K562 (cell line): ENCODE measurements at regions not wholly inside any gene's neighbourhood (a gene's known extent, or its start where the extent isn't known, plus 50 kb on each side); places are given as distances from the start of the nearest gene placed in this dataset.

Experiments
- CTCF ChIP-seq, 3 experiments: IDR thresholded peaks in 2 of 3; conservative IDR thresholded peaks in 1 of 3; 2 replicates each; pipeline ENCODE4 v1.5.1; 2011 to 2012; ENCODE audit warnings: low read length in 3 of 3, mild to moderate bottlenecking in 3 of 3, control low read depth in 2 of 3, improper control_type of control experiment in 1 of 3, inconsistent platforms in 1 of 3, low read depth in 1 of 3, mixed read lengths in 1 of 3, moderate library complexity in 1 of 3; ENCODE audit not compliant: insufficient read depth in 2 of 3
- IRF2 ChIP-seq: sonication (generic); formaldehyde crosslinking; IDR thresholded peaks from 2 replicates; pipeline ENCODE4 v1.8.1; 2022; ENCODE audit warnings: mild to moderate bottlenecking, missing genetic modification reagents
- PTBP1 ChIP-seq: fragments of 200-400 bp; formaldehyde crosslinking; IDR thresholded peaks from 2 replicates; pipeline ENCODE4 v1.6.1; 2017; ENCODE audit warnings: low read depth, low read length
- SREBF1 ChIP-seq: fragments of 150-350 bp; IDR thresholded peaks from 2 replicates; pipeline ENCODE4 v1.6.1; 2014; ENCODE audit warnings: antibody characterized with exemption, low read depth, low read length, borderline replicate concordance

DNA sequence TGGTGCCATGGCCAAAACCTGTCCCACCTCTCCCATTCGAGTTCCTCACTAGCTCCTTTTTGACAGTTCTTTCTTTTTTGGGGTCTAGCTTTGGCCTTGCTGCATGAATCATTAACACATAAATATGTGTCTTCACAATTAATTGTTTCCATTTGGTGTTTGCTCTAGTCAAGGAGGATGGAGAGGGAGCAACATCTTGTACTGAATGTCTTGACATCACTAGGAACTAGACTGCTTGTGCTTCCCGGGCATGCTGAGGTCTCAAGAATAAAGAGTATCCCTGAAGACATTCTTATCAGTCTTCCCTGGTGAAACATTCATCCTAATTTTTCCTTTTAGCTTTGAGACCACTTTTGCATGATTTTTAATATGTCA lies 77.0 kb upstream of the ESR1 start:
- TF ChIP-seq PTBP1 (no peak), SREBF1 (no peak), IRF2 (CRISPR knock-in tag) (no peak), CTCF (IDR thresholded peaks at IDR 0.05 in 2 of 3, conservative IDR thresholded peaks at IDR 0.05 in 1 of 3; ENCODE audit: insufficient read depth in 2 of 3, low read depth in 1 of 3, low read length in 3 of 3) (no peak)
